ENCODE measurements at regions not wholly inside any gene's neighbourhood (a gene's known extent, or its start where the extent isn't known, plus 50 kb on each side); places are given as distances from the start of the nearest gene placed in this dataset.
"Not testable (repeated sequence)": the region's sequence is repeated elsewhere in the genome, so short reads cannot be mapped to it uniquely, and the experiment has no call there.

DNA sequence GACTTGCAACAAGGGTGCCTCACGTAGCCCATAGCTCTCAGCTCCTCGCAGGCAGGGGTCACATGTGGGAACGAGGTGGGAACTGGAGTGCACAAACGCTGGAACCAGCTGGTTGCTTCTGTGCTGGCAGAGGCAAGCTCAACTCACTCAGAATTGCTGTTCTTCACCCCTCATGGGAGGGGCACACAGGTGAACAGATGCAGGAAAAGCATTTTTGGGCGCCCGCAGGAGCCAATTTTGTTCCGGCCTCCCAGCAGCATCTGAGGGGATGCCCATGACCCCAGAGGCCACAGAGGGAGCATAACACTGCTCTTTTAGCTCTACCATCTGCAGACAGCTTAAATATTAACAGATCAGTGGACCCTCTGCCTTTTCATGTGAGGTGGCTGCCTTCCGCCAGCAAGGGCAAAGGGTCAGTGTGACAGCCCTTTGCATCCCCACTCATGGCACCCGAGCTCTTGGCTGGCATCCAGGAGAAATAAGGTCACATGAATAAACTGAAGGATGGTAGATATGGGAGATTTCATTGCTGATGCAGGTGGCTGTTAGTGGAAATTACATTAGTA, 196.2 kb downstream of the SLCO4C1 start:
- Histone ChIP-seq H3K27me3 (replicated peaks; ENCODE audit: control insufficient read depth, insufficient read depth, low read length) (no peaks in the 10 kb centered on the region), H3K9me3 (no peaks in the 10 kb centered on the region), H3K4me3 (ENCODE audit: low read depth, low read length) (no peak overlapping the region), H3K4me1 (no peaks in the 10 kb centered on the region), H3K36me3 (ENCODE audit: control insufficient read depth, insufficient read depth, low read length) (no peaks in the 10 kb centered on the region)
- no peak overlapping the region for H3K27ac Mint-ChIP-seq (ENCODE audit: unreplicated experiment)
- peaks cover 17% of the 10 kb centered on the region for H3K9me3 Mint-ChIP-seq (ENCODE audit: unreplicated experiment)
- TF ChIP-seq CTCF (IDR thresholded peaks at IDR 0.05; ENCODE audit: insufficient read depth in 1 of 2, low read depth in 1 of 2, low read length in 1 of 2, severe bottlenecking in 1 of 2, unreplicated experiment in 1 of 2): no peak
- H3K27me3 Mint-ChIP-seq (ENCODE audit: insufficient read depth, unreplicated experiment): no peaks in the 10 kb centered on the region
- no TSS peak for BruUV-seq (replicated peaks)
- ChIA-PET POLR2A (no interaction called here), CTCF (no interaction called here)
- no peak for DNase-seq
- no peak overlapping the region for H3K4me3 Mint-ChIP-seq (ENCODE audit: unreplicated experiment)
- no peaks in the 10 kb centered on the region for H3K4me1 Mint-ChIP-seq (ENCODE audit: low read depth, unreplicated experiment)
- no peaks in the 10 kb centered on the region for H3K36me3 Mint-ChIP-seq (ENCODE audit: insufficient read depth, unreplicated experiment)
- intact Hi-C loops (cut with micrococcal nuclease; ENCODE audit: unreplicated experiment): loop anchor here (10.0 kb wide), 1 partner anchor 365 kb away; no protein-coding TSS in a partner anchor

- H3K36me3 Mint-ChIP-seq (ENCODE audit: insufficient read depth, unreplicated experiment); POLR2A ChIA-PET; H3K27me3 Mint-ChIP-seq (ENCODE audit: insufficient read depth, unreplicated experiment); H3K27ac Mint-ChIP-seq (ENCODE audit: unreplicated experiment); H3K9me3 ChIP-seq; H3K4me3 Mint-ChIP-seq (ENCODE audit: unreplicated experiment); H3K4me3 ChIP-seq (ENCODE audit: low read depth, low read length); DNase-seq; H3K27me3 ChIP-seq (replicated peaks; ENCODE audit: control insufficient read depth, insufficient read depth, low read length); CTCF ChIA-PET; H3K4me1 ChIP-seq; H3K36me3 ChIP-seq (ENCODE audit: control insufficient read depth, insufficient read depth, low read length); H3K4me1 Mint-ChIP-seq (ENCODE audit: low read depth, unreplicated experiment); BruUV-seq (replicated peaks): not testable (repeated sequence)
- intact Hi-C loops (cut with micrococcal nuclease; ENCODE audit: unreplicated experiment): loop anchor here (10.0 kb wide), 1 partner anchor 364 kb away; no protein-coding TSS in a partner anchor
- H3K9me3 Mint-ChIP-seq (ENCODE audit: unreplicated experiment): peaks cover 17% of the 10 kb centered on the region
Measured at GRCh38 chr5:102099083-102099482, 197.0 kb downstream of the SLCO4C1 start.

GRCh38 chr5:102098606-102099005, 197.5 kb downstream of the SLCO4C1 start:
- H3K4me3 ChIP-seq (ENCODE audit: low read depth, low read length); H3K27ac Mint-ChIP-seq (ENCODE audit: unreplicated experiment); CTCF ChIA-PET; H3K36me3 ChIP-seq (ENCODE audit: control insufficient read depth, insufficient read depth, low read length); H3K4me1 ChIP-seq; H3K4me3 Mint-ChIP-seq (ENCODE audit: unreplicated experiment); H3K27me3 ChIP-seq (replicated peaks; ENCODE audit: control insufficient read depth, insufficient read depth, low read length); H3K9me3 ChIP-seq; POLR2A ChIA-PET; H3K27me3 Mint-ChIP-seq (ENCODE audit: insufficient read depth, unreplicated experiment); H3K4me1 Mint-ChIP-seq (ENCODE audit: low read depth, unreplicated experiment); H3K36me3 Mint-ChIP-seq (ENCODE audit: insufficient read depth, unreplicated experiment); BruUV-seq (replicated peaks): not testable (repeated sequence)
- H3K9me3 Mint-ChIP-seq (ENCODE audit: unreplicated experiment): peaks cover 17% of the 10 kb centered on the region
- peak in 1 of 2 experiments; percentile 10 for DNase-seq
- intact Hi-C loops (cut with micrococcal nuclease; ENCODE audit: unreplicated experiment): loop anchor here (10.0 kb wide), 1 partner anchor 364 kb away; no protein-coding TSS in a partner anchor

GRCh38 chr5:102090770-102091169, 205.3 kb downstream of the SLCO4C1 start:
- Mint-ChIP-seq H3K27me3 (ENCODE audit: insufficient read depth, unreplicated experiment) (no peaks in the 10 kb centered on the region), H3K4me1 (ENCODE audit: low read depth, unreplicated experiment) (peaks cover 13% of the 10 kb centered on the region), H3K9me3 (ENCODE audit: unreplicated experiment) (peaks cover 11% of the 10 kb centered on the region), H3K4me3 (ENCODE audit: unreplicated experiment) (no peak overlapping the region), H3K27ac (ENCODE audit: unreplicated experiment) (no peak overlapping the region), H3K36me3 (ENCODE audit: insufficient read depth, unreplicated experiment) (no peaks in the 10 kb centered on the region)
- Histone ChIP-seq H3K4me1 (peaks cover under 1% of the 10 kb centered on the region; the same call in 1 of the 2 replicates), H3K27me3 (replicated peaks; ENCODE audit: control insufficient read depth, insufficient read depth, low read length) (no peaks in the 10 kb centered on the region), H3K9me3 (no peaks in the 10 kb centered on the region), H3K36me3 (ENCODE audit: control insufficient read depth, insufficient read depth, low read length) (no peaks in the 10 kb centered on the region), H3K4me3 (ENCODE audit: low read depth, low read length) (no peak overlapping the region)
- peak; percentile 68 to 74 for DNase-seq
- intact Hi-C loops (cut with micrococcal nuclease; ENCODE audit: unreplicated experiment): loop anchor here (1.0 to 10.0 kb wide), 6 partner anchors 63 to 356 kb away; no protein-coding TSS in a partner anchor
- no TSS peak for BruUV-seq (replicated peaks)
- TF ChIP-seq CTCF (IDR thresholded peaks at IDR 0.05; ENCODE audit: insufficient read depth in 1 of 2, low read depth in 1 of 2, low read length in 1 of 2, severe bottlenecking in 1 of 2, unreplicated experiment in 1 of 2): peak; percentile 71 to 83
- ChIA-PET POLR2A (no interaction called here), CTCF (no interaction called here)
